SU-DHL-6 (cell line): ENCODE measurements at regions not wholly inside any gene's neighbourhood (a gene's known extent, or its start where the extent isn't known, plus 50 kb on each side); places are given as distances from the start of the nearest gene placed in this dataset.

Experiments used
- CTCF ChIP-seq: fragments of 200-600 bp; sonication (generic); IDR thresholded peaks from one replicate; pipeline ENCODE4 v1.5.1; 2017; ENCODE audit warnings: antibody characterized with exemption, mild to moderate bottlenecking, low read length, moderate library complexity; ENCODE audit not compliant: insufficient read depth, poor library complexity, severe bottlenecking
- EZH2phosphoT487 ChIP-seq: fragments of 200-600 bp; sonication (generic), shearing (Covaris generic); conservative IDR thresholded peaks from 2 replicates; pipeline ENCODE4 v1.6.1; 2018; ENCODE audit warnings: mild to moderate bottlenecking, antibody characterized with exemption, low read length, moderate library complexity, mixed read lengths

DNA sequence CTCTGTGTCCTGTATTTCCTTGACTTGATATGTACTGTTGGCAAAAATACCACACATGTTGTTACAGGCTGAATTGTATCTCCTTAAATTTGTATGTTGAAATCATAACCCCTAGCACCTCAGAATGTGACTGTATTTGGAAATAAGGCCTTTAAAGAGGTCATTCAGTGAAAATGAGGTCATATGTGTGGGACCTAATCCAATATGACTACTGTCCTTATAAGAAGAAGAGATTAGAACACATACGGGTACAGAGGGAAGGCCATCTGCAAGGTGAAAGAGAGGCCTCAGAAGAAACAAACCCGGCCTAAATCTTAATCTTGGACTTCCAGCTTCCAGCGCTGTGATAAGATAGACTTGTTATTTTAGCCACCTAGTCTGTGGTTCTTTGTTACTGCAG lies 202.5 kb downstream of the NUFIP1 start:
- TF ChIP-seq CTCF (no peak), EZH2phosphoT487 (no peak)
